ENCODE measurements at regions not wholly inside any gene's neighbourhood (a gene's known extent, or its start where the extent isn't known, plus 50 kb on each side); places are given as distances from the start of the nearest gene placed in this dataset.

- H3K9ac ChIP-seq (ENCODE audit: insufficient read depth, low read length, poor library complexity, severe bottlenecking), result no peak overlapping the region
- no peak overlapping the region for H2AFZ ChIP-seq (ENCODE audit: insufficient read depth, low read depth, low read length, poor library complexity, severe bottlenecking)
- H3K27me3 Mint-ChIP-seq (ENCODE audit: low read depth in 3 of 3), result peaks cover 0 to 2% (median 0%) of the 10 kb centered on the region in 3 donors
- no peak overlapping the region for H3K4me2 ChIP-seq (replicated peaks; ENCODE audit: extremely low read depth, low read length, poor library complexity, severe bottlenecking)
- TF ChIP-seq CTCF (IDR thresholded peaks at IDR 0.05), result no peak
- no peaks in the 10 kb centered on the region for H3K36me3 Mint-ChIP-seq
- H3K27me3 ChIP-seq (ENCODE audit: control insufficient read depth in 2 of 2, insufficient read depth in 2 of 2, low read length in 2 of 2), result no peaks in the 10 kb centered on the region
- H3K27ac Mint-ChIP-seq, result no peak overlapping the region
- no peak for DNase-seq
- no peak overlapping the region for H3K27ac ChIP-seq (ENCODE audit: low read depth in 1 of 2, low read length in 2 of 2)
- no peaks in the 10 kb centered on the region for H4K20me1 ChIP-seq (ENCODE audit: insufficient read depth, low read length)
- H3K79me2 ChIP-seq (ENCODE audit: insufficient read depth, low read length), result no peaks in the 10 kb centered on the region
- H3K4me3 Mint-ChIP-seq, result no peak overlapping the region
- peaks cover 0 to under 1% of the 10 kb centered on the region in 2 donors for H3K9me3 ChIP-seq (replicated peaks in 1 of 2; ENCODE audit: control insufficient read depth in 1 of 2, insufficient read depth in 1 of 2, low read length in 2 of 2)
- H3K4me1 Mint-ChIP-seq, result no peaks in the 10 kb centered on the region
- no peak overlapping the region for H3K4me3 ChIP-seq (replicated peaks in 1 of 3; ENCODE audit: low read depth in 2 of 3, low read length in 3 of 3)
- no peaks in the 10 kb centered on the region for H3K4me1 ChIP-seq (ENCODE audit: control insufficient read depth in 1 of 2, insufficient read depth in 2 of 2, low read length in 2 of 2)
- peaks cover 0 to 2% (median 0%) of the 10 kb centered on the region in 7 donors for H3K9me3 Mint-ChIP-seq
- H3K36me3 ChIP-seq (replicated peaks in 1 of 2; ENCODE audit: control insufficient read depth in 1 of 2, insufficient read depth in 2 of 2, low read length in 2 of 2), result no peaks in the 10 kb centered on the region
- no CpG with 5 or more reads among the region's 2 CpGs for WGBS (ENCODE audit: insufficient coverage)
- intact Hi-C loops (cut with micrococcal nuclease), result no loop called here
These were observed 766.8 kb downstream of the TBL1XR1 start for GRCh38 chr3:176430244-176431037.

GRCh38 chr3:176428552-176428951 is 768.7 kb downstream of the TBL1XR1 start:
- no peak overlapping the region for H3K27ac Mint-ChIP-seq
- intact Hi-C loops (cut with micrococcal nuclease), result no loop called here
- H3K4me1 Mint-ChIP-seq, result no peaks in the 10 kb centered on the region
- no peak for TF ChIP-seq CTCF (IDR thresholded peaks at IDR 0.05)
- Histone ChIP-seq H3K9me3 (replicated peaks in 1 of 2; ENCODE audit: control insufficient read depth in 1 of 2, insufficient read depth in 1 of 2, low read length in 2 of 2) (peaks cover 0 to 6% of the 10 kb centered on the region in 2 donors), H2AFZ (ENCODE audit: insufficient read depth, low read depth, low read length, poor library complexity, severe bottlenecking) (no peak overlapping the region), H3K79me2 (ENCODE audit: insufficient read depth, low read length) (no peaks in the 10 kb centered on the region), H4K20me1 (ENCODE audit: insufficient read depth, low read length) (no peaks in the 10 kb centered on the region), H3K4me1 (ENCODE audit: control insufficient read depth in 1 of 2, insufficient read depth in 2 of 2, low read length in 2 of 2) (no peaks in the 10 kb centered on the region), H3K4me2 (replicated peaks; ENCODE audit: extremely low read depth, low read length, poor library complexity, severe bottlenecking) (no peak overlapping the region), H3K4me3 (replicated peaks in 1 of 3; ENCODE audit: low read depth in 2 of 3, low read length in 3 of 3) (no peak overlapping the region), H3K9ac (ENCODE audit: insufficient read depth, low read length, poor library complexity, severe bottlenecking) (no peak overlapping the region), H3K36me3 (replicated peaks in 1 of 2; ENCODE audit: control insufficient read depth in 1 of 2, insufficient read depth in 2 of 2, low read length in 2 of 2) (no peaks in the 10 kb centered on the region), H3K27me3 (ENCODE audit: control insufficient read depth in 2 of 2, insufficient read depth in 2 of 2, low read length in 2 of 2) (no peaks in the 10 kb centered on the region), H3K27ac (ENCODE audit: low read depth in 1 of 2, low read length in 2 of 2) (no peak overlapping the region)
- H3K4me3 Mint-ChIP-seq, result no peak overlapping the region
- H3K36me3 Mint-ChIP-seq, result no peaks in the 10 kb centered on the region
- peaks cover 0 to 2% (median 0%) of the 10 kb centered on the region in 3 donors for H3K27me3 Mint-ChIP-seq (ENCODE audit: low read depth in 3 of 3)
- WGBS (ENCODE audit: insufficient coverage), result no CpG with 5 or more reads among the region's 4 CpGs
- peaks cover 0 to 2% (median 0%) of the 10 kb centered on the region in 7 donors for H3K9me3 Mint-ChIP-seq
- no peak for DNase-seq
